H1 (cell line): ENCODE measurements at regions not wholly inside any gene's neighbourhood (a gene's known extent, or its start where the extent isn't known, plus 50 kb on each side); places are given as distances from the start of the nearest gene placed in this dataset.

Experiments
- CTCF ChIA-PET: fragments of 300-600 bp; sonication (Branson Sonifier 250); formaldehyde crosslinking; loops from one replicate; lab custom pipeline; 2021; ENCODE audit not compliant: partially characterized antibody; lab: Charles Lee
- POLR2A ChIA-PET: fragments of 300-600 bp; sonication (Branson Sonifier 250); formaldehyde crosslinking; loops from one replicate; lab custom pipeline; 2021; ENCODE audit warnings: inconsistent platforms; ENCODE audit not compliant: partially characterized antibody; lab: Charles Lee
- DNase-seq, 2 experiments: peaks; one replicate each; pipeline versions ENCODE4 v3.0.0 to v3.0.0-alpha.2; 2010 to 2022; ENCODE audit warnings: low spot score in 2 of 2, low read depth in 1 of 2, mixed read lengths in 1 of 2
- FAIRE-seq: peaks from 2 replicates; lab custom pipeline; 2011; peaks lifted over from hg19 to GRCh38; lab: Jason Lieb, UNC
- H2AFZ ChIP-seq: 2 replicates; pipeline ENCODE4 v1.8.1; 2012; ENCODE audit warnings: low read length, inconsistent platforms
- H2AK5ac ChIP-seq: 2 replicates; pipeline ENCODE4 v1.6.1; 2013; ENCODE audit warnings: low read depth, low read length
- H2BK120ac ChIP-seq: replicated peaks from 2 replicates; pipeline ENCODE3; 2013; ENCODE audit warnings: low read depth, low read length, inconsistent platforms
- H2BK12ac ChIP-seq: 2 replicates; pipeline ENCODE4 v1.6.1; 2013; ENCODE audit warnings: low read depth, low read length
- H2BK15ac ChIP-seq: 2 replicates; pipeline ENCODE4 v1.6.1; 2013; ENCODE audit warnings: low read length
- H2BK20ac ChIP-seq: 2 replicates; pipeline ENCODE4 v1.6.1; 2013; ENCODE audit warnings: low read length
- H2BK5ac ChIP-seq: 2 replicates; pipeline ENCODE4 v1.6.1; 2013; ENCODE audit warnings: low read depth, low read length
- H3K14ac ChIP-seq: 2 replicates; pipeline ENCODE4 v1.6.1; 2013; ENCODE audit warnings: inconsistent platforms; ENCODE audit not compliant: insufficient read length
- H3K18ac ChIP-seq: 2 replicates; pipeline ENCODE4 v1.6.1; 2013; ENCODE audit warnings: low read length; ENCODE audit errors: extremely low read depth
- H3K23ac ChIP-seq: 2 replicates; pipeline ENCODE4 v1.6.1; 2013; ENCODE audit warnings: inconsistent platforms; ENCODE audit not compliant: insufficient read length
- H3K23me2 ChIP-seq: 2 replicates; pipeline ENCODE4 v1.6.1; 2013; ENCODE audit warnings: low read depth, low read length
- H3K27ac ChIP-seq: 2 replicates; pipeline ENCODE4 v1.6.1; 2011; ENCODE audit warnings: low read depth, low read length, inconsistent platforms
- H3K27me3 ChIP-seq, 4 experiments: replicated peaks in 1 of 4; 1 replicate in 1 of 4; 2 replicates in 3 of 4; pipeline versions ENCODE4 v1.6.1 to v1.8.1; 2011 to 2013; ENCODE audit warnings: low read length in 3 of 4, mild to moderate bottlenecking in 3 of 4, inconsistent platforms in 2 of 4, mixed read lengths in 2 of 4, moderate library complexity in 1 of 4; ENCODE audit not compliant: control insufficient read depth in 3 of 4, insufficient read depth in 3 of 4; ENCODE audit errors: extremely low read depth in 1 of 4
- H3K36me3 ChIP-seq, 4 experiments: 2 replicates each; pipeline versions ENCODE4 v1.6.1 to v1.8.1; 2011 to 2013; ENCODE audit warnings: mild to moderate bottlenecking in 4 of 4, low read length in 3 of 4, moderate library complexity in 2 of 4, control low read depth in 1 of 4, inconsistent platforms in 1 of 4; ENCODE audit not compliant: insufficient read depth in 4 of 4, control insufficient read depth in 2 of 4
- H3K4ac ChIP-seq: replicated peaks from 2 replicates; pipeline ENCODE3; 2013; ENCODE audit warnings: low read length, low read depth, mixed read lengths, inconsistent platforms; ENCODE audit not compliant: insufficient read length
- H3K4me1 ChIP-seq, 4 experiments: replicated peaks in 1 of 4; 1 replicate in 1 of 4; 2 replicates in 3 of 4; pipeline versions ENCODE4 v1.6.1 to v1.8.1; 2011 to 2013; ENCODE audit warnings: low read length in 3 of 4, inconsistent platforms in 2 of 4, mixed read lengths in 1 of 4; ENCODE audit not compliant: insufficient read depth in 4 of 4, control insufficient read depth in 3 of 4
- H3K4me2 ChIP-seq, 2 experiments: 2 replicates each; pipeline versions ENCODE4 v1.6.1 to v1.8.1; 2011 to 2013; ENCODE audit warnings: low read depth in 2 of 2, low read length in 2 of 2, control low read depth in 1 of 2, inconsistent platforms in 1 of 2, mild to moderate bottlenecking in 1 of 2; ENCODE audit not compliant: insufficient read depth in 1 of 2
- H3K4me3 ChIP-seq, 4 experiments: fragments of 200-600, 300-600 bp in 1 of 4; sonication (generic), shearing (Covaris generic), sonication (Bioruptor Twin) in 1 of 4; 2 replicates each; pipeline versions ENCODE4 v1.5.1 to v1.8.1; 2011 to 2016; ENCODE audit warnings: low read length in 4 of 4, low read depth in 3 of 4, control low read depth in 2 of 4, inconsistent platforms in 2 of 4, mild to moderate bottlenecking in 2 of 4, mixed read lengths in 1 of 4, moderate library complexity in 1 of 4; ENCODE audit not compliant: insufficient read depth in 2 of 4; ENCODE audit errors: extremely low read depth in 1 of 4
- H3K56ac ChIP-seq: replicated peaks from 2 replicates; pipeline ENCODE3; 2013; ENCODE audit warnings: low read depth, mild to moderate bottlenecking, mixed read lengths, low read length, inconsistent platforms; ENCODE audit not compliant: insufficient read length
- H3K79me1 ChIP-seq: 2 replicates; pipeline ENCODE4 v1.6.1; 2013; ENCODE audit warnings: low read depth, low read length, control low read depth
- H3K79me2 ChIP-seq, 2 experiments: 2 replicates each; pipeline versions ENCODE4 v1.6.1 to v1.8.1; 2012 to 2013; ENCODE audit warnings: low read length in 2 of 2, mild to moderate bottlenecking in 2 of 2, inconsistent platforms in 1 of 2; ENCODE audit not compliant: insufficient read depth in 2 of 2, control insufficient read depth in 1 of 2
- H3K9ac ChIP-seq, 4 experiments: replicated peaks in 1 of 4; 1 replicate in 1 of 4; 2 replicates in 3 of 4; pipeline versions ENCODE4 v1.6.1 to v1.8.1; 2011 to 2013; ENCODE audit warnings: low read depth in 3 of 4, low read length in 3 of 4, control low read depth in 2 of 4, mild to moderate bottlenecking in 2 of 4, moderate library complexity in 2 of 4, inconsistent platforms in 1 of 4; ENCODE audit errors: extremely low read depth in 1 of 4
- H3K9me3 ChIP-seq, 2 experiments: 2 replicates each; pipeline versions ENCODE4 v1.6.1 to v1.8.1; 2012 to 2013; ENCODE audit warnings: mild to moderate bottlenecking in 2 of 2, moderate library complexity in 2 of 2, control low read depth in 1 of 2, inconsistent platforms in 1 of 2, low read depth in 1 of 2, low read length in 1 of 2, mixed read lengths in 1 of 2; ENCODE audit not compliant: insufficient read depth in 2 of 2
- H4K20me1 ChIP-seq, 2 experiments: replicated peaks in 1 of 2; 2 replicates each; pipeline versions ENCODE3 to v1.8.1; 2011 to 2013; ENCODE audit warnings: inconsistent platforms in 2 of 2, low read length in 2 of 2, mild to moderate bottlenecking in 1 of 2; ENCODE audit not compliant: insufficient read depth in 2 of 2, control insufficient read depth in 1 of 2
- H4K5ac ChIP-seq: 2 replicates; pipeline ENCODE4 v1.6.1; 2013; ENCODE audit warnings: low read length, low read depth, mixed read lengths, inconsistent platforms; ENCODE audit not compliant: insufficient read length
- H4K8ac ChIP-seq: 2 replicates; pipeline ENCODE4 v1.8.0; 2013; ENCODE audit warnings: mild to moderate bottlenecking, moderate library complexity, low read length, inconsistent platforms; ENCODE audit not compliant: insufficient read depth; ENCODE audit errors: extremely low read depth
- H4K91ac ChIP-seq: replicated peaks from 2 replicates; pipeline ENCODE3; 2013; ENCODE audit warnings: low read length, mixed read lengths, inconsistent platforms; ENCODE audit not compliant: insufficient read length
- CHD1 ChIP-seq: IDR thresholded peaks from 2 replicates; pipeline ENCODE4 v1.6.1; 2012; ENCODE audit warnings: low read depth, low read length, improper control_type of control experiment
- FOSL1 ChIP-seq: IDR thresholded peaks from 2 replicates; pipeline ENCODE4 v1.6.1; 2011; ENCODE audit warnings: mild to moderate bottlenecking, low read depth, low read length, moderate library complexity; ENCODE audit not compliant: insufficient read depth
- POU5F1 ChIP-seq: IDR thresholded peaks from 2 replicates; pipeline ENCODE4 v1.6.1; 2011; ENCODE audit warnings: low read depth, mild to moderate bottlenecking, low read length, moderate library complexity
- WGBS, 2 experiments: shearing (Covaris generic) in 1 of 2; methylation state at CpG; one replicate each; pipeline versions ENCODE4 v1.1.6 to v1.1.7; 2013 to 2015; ENCODE audit warnings: low lambda C conversion rate in 2 of 2, mixed read lengths in 2 of 2, inconsistent platforms in 1 of 2, low coverage in 1 of 2, missing lambda C conversion rate in 1 of 2; ENCODE audit not compliant: insufficient replicate concordance in 2 of 2, insufficient coverage in 1 of 2, insufficient read length in 1 of 2; ENCODE audit errors: extremely low coverage in 1 of 2, missing lambda C conversion rate in 1 of 2; 5-methylcytosine and 5-hydroxymethylcytosine counted together

DNA sequence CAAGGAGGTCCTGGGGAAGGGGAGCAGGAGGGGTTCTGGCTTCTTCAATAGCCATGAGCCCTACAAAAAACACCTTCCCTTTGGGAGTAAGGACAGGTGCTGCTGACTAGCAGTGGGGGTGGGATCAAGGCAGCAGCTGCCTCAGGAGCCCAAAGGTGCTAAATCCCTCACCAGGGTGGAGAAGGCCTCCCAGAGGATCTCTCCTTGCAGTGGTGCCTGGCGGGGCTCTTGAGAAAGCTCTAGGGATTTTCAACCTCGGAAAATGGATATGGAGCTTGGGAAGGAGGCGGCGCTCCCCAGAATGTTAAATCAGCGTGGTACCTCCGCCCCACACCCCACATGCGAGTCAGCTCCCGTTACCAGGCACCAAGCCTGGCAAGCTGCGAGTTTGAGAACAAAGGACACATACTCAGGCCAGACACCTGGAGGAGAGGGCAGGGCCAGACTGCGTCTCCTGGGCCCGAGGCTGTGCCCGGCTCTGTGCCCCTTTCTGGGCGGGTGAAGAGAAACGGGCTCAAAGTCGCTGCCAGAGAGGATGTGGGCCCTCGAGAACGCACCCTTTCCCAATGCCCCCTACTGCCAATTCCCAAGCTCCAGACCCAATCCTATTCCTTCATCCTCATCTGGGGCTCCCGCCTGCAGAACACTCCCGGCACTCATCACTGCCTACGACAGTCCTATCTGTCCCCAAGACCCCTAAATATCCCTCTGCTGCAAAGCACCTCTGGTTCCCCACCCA is 139.0 kb downstream of the BRD1 start:
- Histone ChIP-seq H3K14ac (no peak overlapping the region), H4K20me1 (no peaks in the 10 kb centered on the region), H2BK12ac (no peak overlapping the region), H2BK20ac (no peak overlapping the region), H3K27me3 (no peaks in the 10 kb centered on the region), H2AK5ac (no peak overlapping the region), H3K23ac (no peak overlapping the region), H2BK5ac (no peak overlapping the region), H3K4me3 (no peak overlapping the region), H2BK120ac (no peak overlapping the region), H3K4ac (no peak overlapping the region), H3K4me1 (no peaks in the 10 kb centered on the region; a peak in 1 of 7 replicates), H3K79me1 (no peaks in the 10 kb centered on the region), H3K23me2 (no peaks in the 10 kb centered on the region), H4K8ac (no peak overlapping the region), H4K5ac (no peak overlapping the region), H3K36me3 (no peaks in the 10 kb centered on the region), H2BK15ac (no peak overlapping the region), H3K9ac (no peak overlapping the region), H3K4me2 (no peak overlapping the region), H2AFZ (no peak overlapping the region), H3K79me2 (no peaks in the 10 kb centered on the region), H3K18ac (no peak overlapping the region), H3K9me3 (peaks cover 13 to 18% of the 10 kb centered on the region in 2 experiments), H3K27ac (no peak overlapping the region), H4K91ac (no peak overlapping the region), H3K56ac (no peak overlapping the region)
- ChIA-PET CTCF (interaction anchor here (4.6 kb wide), 1 partner anchor 13 kb away, joined by 23 read pairs; no protein-coding TSS in a partner anchor), POLR2A (no interaction called here)
- DNase-seq (no peak), FAIRE-seq (no peak)
- WGBS, 2 experiments, result 75% methylated on average over 17 of the region's 20 CpGs; no CpG with 5 or more reads in 1 of the 2 experiments
- TF ChIP-seq POU5F1, result no peak
- TF ChIP-seq CHD1, result no peak
- TF ChIP-seq FOSL1, result no peak
